Testis (tissue), 2 donors: ENCODE measurements at regions not wholly inside any gene's neighbourhood (a gene's known extent, or its start where the extent isn't known, plus 50 kb on each side); places are given as distances from the start of the nearest gene placed in this dataset.

Experiments
- DNase-seq: peaks from one replicate; pipeline ENCODE4 v3.0.0-alpha.2; 2019
- H3K27ac ChIP-seq, 2 donors: fragments of 200-600 bp; sonication (generic); one replicate each; pipeline ENCODE4 v1.5.1; 2019
- H3K27me3 ChIP-seq: fragments of 200-600 bp; sonication (generic); one replicate; pipeline ENCODE4 v1.5.1; 2019
- H3K36me3 ChIP-seq: fragments of 200-600 bp; sonication (generic); one replicate; pipeline ENCODE4 v1.5.1; 2017; ENCODE audit warnings: low read depth; ENCODE audit errors: missing control alignments
- H3K4me1 ChIP-seq: fragments of 200-600 bp; sonication (generic); one replicate; pipeline ENCODE4 v1.5.1; 2019
- H3K4me3 ChIP-seq, 2 donors: fragments of 200-600 bp; sonication (generic); one replicate each; pipeline ENCODE4 v1.5.1; 2017 to 2019
- H3K9me3 ChIP-seq: fragments of 200-600 bp; sonication (generic); one replicate; pipeline ENCODE4 v1.5.1; 2017
- POLR2A ChIP-seq: fragments of 450-650 bp; IDR thresholded peaks from one replicate; pipeline ENCODE4 v1.6.1; 2017; ENCODE audit warnings: antibody characterized with exemption, mild to moderate bottlenecking, moderate library complexity
- WGBS, 2 donors: methylation state at CpG; one replicate each; pipeline ENCODE4 v1.1.5; 2018; 5-methylcytosine and 5-hydroxymethylcytosine counted together
- intact Hi-C: fragments of 100-400 bp; cut with DNase I; formaldehyde crosslinking; loops from one replicate; pipeline ENCODE4 v1.15.1; 2023; ENCODE audit warnings: low total_unique reads
- TF ChIP-seq, protein P1 (sequence below), 3 experiments: fragments of 450-650 bp in 2 of 3; fragments of 200-600 bp in 1 of 3; sonication (generic) in 1 of 3; IDR thresholded peaks; one replicate each; pipeline ENCODE4 v1.5.1; 2016 to 2019; ENCODE audit warnings: antibody characterized with exemption in 3 of 3, mild to moderate bottlenecking in 2 of 3, moderate library complexity in 1 of 3

DNA sequence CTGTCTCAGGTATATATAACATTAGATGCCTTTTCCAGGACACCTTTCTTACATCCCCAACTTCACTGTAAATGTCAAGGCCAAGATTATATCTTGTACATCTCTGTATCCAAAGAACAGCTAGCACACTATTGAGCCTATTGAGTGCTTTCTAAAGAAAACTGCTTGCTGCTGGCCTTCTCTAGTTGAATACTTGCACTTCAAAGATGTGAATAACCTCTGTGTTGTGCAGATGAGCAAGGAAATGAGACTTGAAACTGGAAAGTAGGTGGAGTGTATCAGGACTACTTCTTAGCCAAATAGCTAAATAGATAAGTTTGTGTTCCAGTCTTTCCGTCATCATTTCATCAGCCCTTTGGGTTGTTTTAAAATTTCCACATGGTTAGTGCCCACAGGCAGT lies 704.4 kb upstream of the AMOT start:
- no peak for DNase-seq
- H3K4me3 ChIP-seq = no peak overlapping the region
- TF ChIP-seq POLR2A = no peak
- TF ChIP-seq, protein P1, sequence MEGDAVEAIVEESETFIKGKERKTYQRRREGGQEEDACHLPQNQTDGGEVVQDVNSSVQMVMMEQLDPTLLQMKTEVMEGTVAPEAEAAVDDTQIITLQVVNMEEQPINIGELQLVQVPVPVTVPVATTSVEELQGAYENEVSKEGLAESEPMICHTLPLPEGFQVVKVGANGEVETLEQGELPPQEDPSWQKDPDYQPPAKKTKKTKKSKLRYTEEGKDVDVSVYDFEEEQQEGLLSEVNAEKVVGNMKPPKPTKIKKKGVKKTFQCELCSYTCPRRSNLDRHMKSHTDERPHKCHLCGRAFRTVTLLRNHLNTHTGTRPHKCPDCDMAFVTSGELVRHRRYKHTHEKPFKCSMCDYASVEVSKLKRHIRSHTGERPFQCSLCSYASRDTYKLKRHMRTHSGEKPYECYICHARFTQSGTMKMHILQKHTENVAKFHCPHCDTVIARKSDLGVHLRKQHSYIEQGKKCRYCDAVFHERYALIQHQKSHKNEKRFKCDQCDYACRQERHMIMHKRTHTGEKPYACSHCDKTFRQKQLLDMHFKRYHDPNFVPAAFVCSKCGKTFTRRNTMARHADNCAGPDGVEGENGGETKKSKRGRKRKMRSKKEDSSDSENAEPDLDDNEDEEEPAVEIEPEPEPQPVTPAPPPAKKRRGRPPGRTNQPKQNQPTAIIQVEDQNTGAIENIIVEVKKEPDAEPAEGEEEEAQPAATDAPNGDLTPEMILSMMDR (IDR thresholded peaks at IDR 0.05) = no peak
- no peaks in the 10 kb centered on the region for H3K27me3 ChIP-seq
- H3K4me1 ChIP-seq = no peaks in the 10 kb centered on the region
- intact Hi-C loops = no loop called here
- no peaks in the 10 kb centered on the region for H3K9me3 ChIP-seq
- H3K36me3 ChIP-seq = no peaks in the 10 kb centered on the region
- H3K27ac ChIP-seq = no peak overlapping the region
- WGBS, 2 donors = 82% methylated on average over 1 of the region's 1 CpG; no CpG with 5 or more reads in 1 of the 2 donors

DNA sequence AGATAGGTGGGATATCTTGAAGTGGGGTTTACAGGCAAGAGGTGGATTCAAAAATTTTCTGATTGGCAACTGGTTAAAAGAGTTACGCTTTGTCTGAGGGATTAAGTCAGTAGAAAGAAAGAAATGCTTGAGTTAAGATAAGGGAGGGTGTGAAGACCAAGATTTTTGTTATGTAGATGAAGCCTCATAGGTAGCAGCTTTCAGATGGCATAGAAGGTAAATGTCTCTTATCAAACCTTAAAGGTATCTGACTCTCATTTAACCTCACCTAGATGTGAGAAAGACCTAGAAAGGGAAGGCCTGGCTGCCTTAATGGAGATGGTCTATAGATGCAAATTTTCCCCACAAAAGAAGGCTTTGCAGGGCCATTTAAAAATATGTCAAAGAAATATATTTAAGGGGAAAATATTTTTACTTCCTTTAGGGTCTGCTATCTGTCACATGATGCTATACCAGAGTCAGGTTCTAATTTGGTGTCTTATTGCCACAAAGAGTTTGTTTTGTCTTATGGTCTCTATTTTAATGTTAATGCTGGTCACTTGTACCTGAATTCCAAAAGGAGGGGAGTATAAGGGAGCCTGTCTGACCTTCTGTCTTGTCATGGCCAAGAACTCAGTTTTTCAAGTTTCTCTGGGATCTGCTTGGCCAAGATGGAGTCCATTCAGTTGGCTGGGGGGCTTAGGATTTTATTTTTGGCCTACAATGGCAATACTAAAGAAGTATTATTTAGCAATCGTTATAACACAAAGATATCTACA lies 699.1 kb upstream of the AMOT start:
- Histone ChIP-seq H3K4me1 (no peaks in the 10 kb centered on the region), H3K36me3 (no peaks in the 10 kb centered on the region), H3K27ac (no peak overlapping the region), H3K27me3 (no peaks in the 10 kb centered on the region), H3K9me3 (no peaks in the 10 kb centered on the region), H3K4me3 (no peak overlapping the region)
- DNase-seq = no peak
- WGBS, 2 donors = 86 to 87% methylated on average over 2 of the region's 2 CpGs
- intact Hi-C loops = no loop called here
- TF ChIP-seq, protein P1 (IDR thresholded peaks at IDR 0.05) = no peak
- no peak for TF ChIP-seq POLR2A

DNA sequence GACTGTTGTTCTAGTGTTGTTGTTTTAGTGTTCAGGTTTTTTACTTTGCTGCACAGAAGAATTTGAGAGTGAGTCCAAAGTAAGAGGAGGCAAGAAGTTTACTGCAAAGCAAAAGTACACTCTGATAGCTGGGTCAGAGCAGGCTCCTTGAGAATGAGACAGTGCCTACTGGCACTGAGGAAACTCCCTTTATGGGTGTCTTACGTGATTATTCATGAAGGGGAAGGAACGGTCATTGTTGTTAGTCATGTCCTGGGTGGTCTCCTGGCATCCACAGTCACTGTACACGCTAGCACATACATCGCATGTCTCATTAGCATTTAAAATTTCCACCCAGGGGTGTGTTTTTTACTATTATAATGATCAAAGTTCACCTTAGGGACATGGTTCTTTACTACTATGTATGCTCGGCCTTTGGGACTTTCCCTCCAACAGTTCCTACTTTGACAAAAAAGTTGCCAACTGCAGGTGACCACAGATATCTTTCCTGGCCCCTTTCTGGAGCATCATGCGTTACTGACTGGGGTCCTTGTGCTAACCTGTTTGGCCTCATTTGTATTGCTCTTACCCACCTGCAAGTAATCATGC lies 688.9 kb upstream of the AMOT start:
- H3K27me3 ChIP-seq = no peaks in the 10 kb centered on the region
- no peaks in the 10 kb centered on the region for H3K9me3 ChIP-seq
- no peak overlapping the region for H3K4me3 ChIP-seq
- 89 to 92% methylated on average over 6 of the region's 6 CpGs for WGBS, 2 donors
- TF ChIP-seq, protein P1 (IDR thresholded peaks at IDR 0.05) = no peak
- no peak for TF ChIP-seq POLR2A
- intact Hi-C loops = no loop called here
- no peaks in the 10 kb centered on the region for H3K36me3 ChIP-seq
- H3K27ac ChIP-seq = no peak overlapping the region
- H3K4me1 ChIP-seq = no peaks in the 10 kb centered on the region
- no peak for DNase-seq

DNA sequence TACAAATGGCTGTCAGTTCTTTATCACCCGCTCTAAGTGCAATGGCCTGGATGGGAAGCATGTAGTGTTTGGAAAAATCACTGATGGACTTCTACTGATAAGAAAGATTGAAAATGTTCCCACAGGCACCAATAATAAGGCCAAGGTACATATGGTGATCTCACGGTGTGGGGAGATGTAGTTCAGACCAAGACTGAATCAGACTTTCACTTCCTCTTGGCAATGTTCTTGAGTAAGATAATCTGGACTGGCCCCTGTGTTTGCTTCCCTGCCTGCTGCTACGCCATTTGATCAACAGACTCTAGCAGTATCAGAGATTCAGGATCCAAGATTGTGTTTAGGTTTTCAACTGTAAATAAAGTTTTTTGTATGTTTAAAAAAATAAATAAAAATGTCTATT lies 682.2 kb upstream of the AMOT start:
- WGBS, 2 donors = 75 to 82% methylated on average over 3 of the region's 3 CpGs
- Histone ChIP-seq H3K36me3 (no peaks in the 10 kb centered on the region), H3K4me3 (no peak overlapping the region), H3K4me1 (no peaks in the 10 kb centered on the region), H3K9me3 (no peaks in the 10 kb centered on the region), H3K27me3 (no peaks in the 10 kb centered on the region), H3K27ac (no peak overlapping the region)
- TF ChIP-seq, protein P1 (IDR thresholded peaks at IDR 0.05) = no peak
- no peak for TF ChIP-seq POLR2A
- intact Hi-C loops = no loop called here
- DNase-seq = no peak

DNA sequence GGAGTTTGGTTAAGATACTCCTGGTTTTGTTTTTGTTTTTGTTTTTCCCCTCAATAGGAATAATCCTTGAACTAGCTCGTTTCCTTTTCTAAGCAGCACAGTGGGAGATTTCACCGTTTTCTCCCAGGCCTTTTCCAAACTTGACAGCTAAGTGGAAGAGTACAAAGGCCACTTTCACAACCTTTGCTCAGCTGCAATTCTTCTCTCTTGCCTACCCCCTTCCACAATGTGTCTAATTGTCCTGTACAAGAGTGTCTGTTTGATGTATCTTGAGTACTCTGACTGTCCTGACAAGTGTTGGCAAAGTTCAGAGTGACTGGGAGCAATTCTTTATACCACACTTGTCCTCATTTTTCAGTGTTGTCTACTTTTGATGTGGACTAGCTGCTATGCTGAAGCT lies 674.3 kb upstream of the AMOT start:
- H3K27ac ChIP-seq = no peak overlapping the region
- DNase-seq = no peak

More for the DNA sequence above, 674.3 kb upstream of the AMOT start:
- intact Hi-C loops = no loop called here
- Histone ChIP-seq H3K4me3 (no peak overlapping the region), H3K27me3 (no peaks in the 10 kb centered on the region), H3K9me3 (no peaks in the 10 kb centered on the region), H3K4me1 (no peaks in the 10 kb centered on the region), H3K36me3 (no peaks in the 10 kb centered on the region)
- TF ChIP-seq, protein P1 (IDR thresholded peaks at IDR 0.05) = no peak
- TF ChIP-seq POLR2A = no peak
- WGBS, 2 donors = 15 to 43% methylated on average over 2 of the region's 2 CpGs
